Left renal pelvis (tissue), 4 donors: ENCODE measurements at regions not wholly inside any gene's neighbourhood (a gene's known extent, or its start where the extent isn't known, plus 50 kb on each side); places are given as distances from the start of the nearest gene placed in this dataset.

ENCODE experiments used
- DNase-seq, 4 donors: peaks; one replicate each; pipeline ENCODE4 v3.0.0-alpha.2; 2013; ENCODE audit warnings: low read depth in 4 of 4, low spot score in 3 of 4

DNA sequence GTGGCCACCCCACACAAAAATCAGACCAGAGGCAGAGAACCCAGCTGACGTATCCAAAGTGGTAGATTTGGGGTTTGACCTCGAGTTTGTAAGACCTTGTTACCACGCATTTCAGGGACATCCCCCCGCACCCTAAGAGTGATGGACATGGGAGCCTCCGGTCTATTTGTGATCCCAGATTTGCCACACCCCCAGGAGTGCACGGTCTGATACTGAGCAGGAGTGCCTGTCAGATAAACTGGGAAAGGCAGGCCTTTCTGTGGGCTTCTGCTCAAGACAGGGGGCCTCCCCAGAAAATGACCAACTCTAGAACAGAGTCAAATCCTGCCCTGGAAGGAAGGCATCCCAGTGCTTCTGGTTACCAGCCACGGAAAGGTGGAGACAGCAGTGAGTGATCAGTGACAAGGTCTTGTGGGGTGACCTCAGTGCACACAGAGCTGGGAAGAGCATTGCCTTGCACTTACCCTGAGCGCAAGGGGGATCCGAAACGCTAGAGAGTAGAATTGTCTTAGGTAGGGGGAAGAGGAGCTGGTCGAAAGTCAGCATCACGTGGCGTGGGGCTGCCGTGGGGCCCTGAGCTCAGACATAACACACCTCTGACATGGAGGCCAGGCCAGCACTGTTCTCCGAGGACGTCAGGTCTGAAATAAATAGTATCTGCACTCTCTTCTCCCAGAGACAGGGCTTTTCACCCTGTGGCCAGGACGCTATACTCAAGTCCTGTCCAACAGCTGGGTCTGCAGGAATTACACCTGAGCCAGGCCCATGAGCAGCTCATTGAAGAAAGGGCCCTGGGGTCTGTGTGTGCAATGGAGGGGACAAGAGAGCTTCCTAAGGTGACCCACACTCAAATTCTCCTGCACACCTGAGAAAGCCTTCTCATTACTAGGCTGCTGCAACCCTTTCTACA, 242.4 kb upstream of the SALL3 start:
- DNase-seq = no peak

DNA sequence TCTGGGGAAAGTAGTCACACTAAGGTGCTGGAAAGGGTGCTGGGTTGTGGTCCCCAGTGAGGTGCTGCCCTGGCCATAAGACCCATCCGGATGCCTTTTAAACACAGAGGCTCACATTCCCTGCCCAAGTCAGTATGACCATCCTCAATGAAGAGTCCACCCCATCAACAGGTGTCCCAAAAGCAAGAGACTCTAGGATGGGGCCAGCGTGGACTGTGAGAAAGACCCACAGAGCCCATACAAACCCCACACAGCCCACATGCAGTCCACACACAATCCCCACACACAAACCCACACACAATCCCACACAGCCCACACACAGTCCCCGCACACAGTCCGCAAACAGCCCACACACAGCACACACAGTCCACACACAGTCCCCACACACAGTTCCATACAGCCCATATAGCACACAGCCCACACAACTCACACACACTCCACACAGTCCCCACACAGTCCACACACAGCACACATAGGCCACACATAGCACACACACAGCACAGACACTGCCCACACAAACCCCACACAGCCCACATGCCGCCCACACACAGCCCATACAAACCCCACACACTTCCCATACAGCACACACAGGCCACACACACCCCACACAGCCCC, 241.4 kb upstream of the SALL3 start:
- no peak for DNase-seq

DNA sequence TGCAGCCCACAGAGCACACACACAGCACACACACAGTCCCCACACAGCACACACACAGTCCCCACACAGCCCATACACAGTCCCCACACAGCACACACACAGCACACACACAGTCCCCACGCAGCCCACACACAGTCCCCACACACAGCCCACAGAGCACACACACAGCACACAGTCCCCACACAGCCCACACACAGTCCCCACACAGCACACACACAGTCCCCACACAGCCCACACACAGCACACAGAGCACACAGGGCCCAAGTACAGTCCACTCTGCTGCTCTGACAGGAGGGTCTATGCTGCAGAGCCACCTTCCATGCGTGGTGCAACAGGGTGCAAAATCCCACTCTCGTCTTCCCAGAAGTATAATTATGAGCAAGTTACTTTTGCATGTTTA, 240.5 kb upstream of the SALL3 start:
- no peak for DNase-seq

DNA sequence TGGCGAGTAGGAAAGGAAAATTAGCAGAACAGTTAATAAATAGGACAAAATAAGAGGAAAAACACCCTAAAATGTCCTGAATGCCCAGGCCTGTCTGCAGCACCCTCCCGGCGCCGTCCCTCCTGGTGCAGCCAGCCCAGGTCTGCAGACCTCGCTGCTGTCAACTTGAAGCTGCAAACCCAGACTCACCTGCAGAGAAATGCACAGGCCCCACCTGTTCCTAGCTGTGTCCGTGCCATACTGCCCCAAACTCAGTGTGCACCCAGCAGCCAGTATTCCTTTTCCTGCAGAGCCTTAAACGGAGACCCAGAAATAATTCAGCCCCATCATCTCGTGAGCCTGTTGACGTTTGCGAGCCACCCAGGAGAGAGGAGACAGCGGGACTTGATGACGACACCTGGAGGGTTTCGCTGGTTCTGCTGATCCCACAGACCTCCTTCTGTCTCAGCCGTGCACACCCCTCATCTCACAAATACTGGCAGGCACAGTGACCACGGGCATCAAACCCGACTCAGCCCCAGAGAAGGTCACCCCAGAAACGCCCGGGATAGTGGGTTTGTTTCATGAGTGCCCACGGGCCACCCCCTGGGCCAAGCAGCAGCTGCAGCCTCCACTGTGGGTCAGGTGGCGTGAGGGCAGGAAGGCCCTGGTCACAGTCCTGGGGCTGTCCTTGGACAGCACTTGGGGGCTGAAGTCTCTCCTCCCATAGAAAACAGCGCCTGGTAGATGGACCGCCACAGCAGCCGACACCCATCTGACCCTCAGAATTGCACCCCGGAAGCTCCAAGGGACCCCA, 239.5 kb upstream of the SALL3 start:
- no peak for DNase-seq

DNA sequence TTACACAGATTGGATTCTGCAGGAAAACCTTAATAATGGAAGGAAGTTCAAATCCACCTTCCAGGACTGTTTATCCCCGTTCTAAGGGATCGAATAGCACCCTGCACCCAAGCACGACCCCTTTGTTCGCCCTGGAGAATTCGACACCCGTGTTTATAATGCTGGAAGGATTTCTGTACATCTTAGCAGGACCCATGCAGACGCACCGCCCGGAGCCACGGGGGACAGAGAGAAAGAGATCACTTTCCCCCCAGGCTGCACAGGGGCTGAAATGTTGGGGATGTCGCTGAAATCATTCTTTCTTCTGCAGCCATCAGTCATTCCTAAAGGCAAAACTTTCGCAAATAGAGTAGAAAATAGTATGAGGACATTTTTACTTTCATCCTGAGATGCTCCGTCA, 238.7 kb upstream of the SALL3 start:
- DNase-seq = no peak

DNA sequence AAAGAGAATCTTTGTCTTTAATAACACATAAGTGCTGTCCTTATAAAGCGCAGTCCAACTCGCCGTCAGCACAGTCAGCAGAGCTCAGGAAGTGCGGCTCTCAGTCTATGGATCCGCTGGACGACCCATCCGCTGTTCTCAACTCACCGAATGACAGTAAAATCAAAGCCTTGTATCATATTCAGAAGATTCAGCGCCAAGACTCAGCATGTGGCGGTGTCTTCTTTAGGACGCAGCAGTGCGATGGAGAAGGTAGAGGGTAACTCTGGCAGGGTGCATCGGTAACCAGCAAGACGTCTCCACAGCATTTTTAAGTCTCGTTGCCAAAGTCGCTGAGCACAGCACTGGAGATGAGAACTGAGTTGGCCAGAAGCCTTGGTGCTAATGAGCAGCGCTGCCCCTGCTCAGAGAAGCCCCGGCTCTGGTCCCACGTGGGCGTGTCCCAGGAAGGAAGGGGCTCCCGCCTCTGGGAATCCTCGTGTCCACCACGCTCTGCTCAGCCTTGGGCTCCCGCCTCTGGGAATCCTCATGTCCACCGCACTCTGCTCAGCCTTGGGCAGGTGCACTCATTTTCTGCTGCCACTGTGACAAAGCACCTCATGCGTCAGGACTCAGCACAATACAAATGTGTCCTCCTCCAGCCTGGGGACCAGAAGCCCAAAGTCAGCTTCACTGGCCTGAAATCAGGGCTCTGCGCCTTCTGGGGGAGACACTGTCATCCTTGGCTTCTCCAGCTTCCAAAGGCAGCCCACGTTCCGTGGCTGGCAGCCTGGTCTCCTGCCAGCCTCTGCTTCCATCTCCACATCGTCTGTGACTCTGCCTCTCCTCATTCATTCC, 238.0 kb upstream of the SALL3 start:
- DNase-seq = no peak

DNA sequence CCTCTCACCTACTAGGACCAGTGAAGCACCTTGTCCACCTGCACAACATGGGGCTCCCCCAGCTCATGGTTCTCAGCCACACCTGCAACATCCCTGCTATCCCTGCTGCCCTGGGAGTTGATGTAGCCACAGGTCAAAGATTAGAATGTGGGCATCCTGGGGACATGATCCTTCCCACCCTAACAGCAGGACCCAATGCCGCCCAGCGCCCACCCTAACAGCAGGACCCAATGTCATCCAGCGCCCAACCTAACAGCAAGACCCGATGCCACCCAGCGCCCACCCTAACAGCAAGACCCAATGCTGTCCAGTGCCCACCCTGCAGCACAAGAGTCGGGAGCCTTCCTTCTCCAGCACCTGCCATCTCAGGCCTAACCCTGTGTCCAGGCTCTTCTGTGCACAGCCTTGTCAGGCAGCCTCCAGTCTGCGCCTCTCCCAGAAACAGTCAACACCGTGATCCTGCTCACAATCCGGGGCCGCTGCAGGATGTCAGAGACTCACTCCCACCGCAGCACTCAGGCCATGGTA, 237.3 kb upstream of the SALL3 start:
- no peak for DNase-seq

DNA sequence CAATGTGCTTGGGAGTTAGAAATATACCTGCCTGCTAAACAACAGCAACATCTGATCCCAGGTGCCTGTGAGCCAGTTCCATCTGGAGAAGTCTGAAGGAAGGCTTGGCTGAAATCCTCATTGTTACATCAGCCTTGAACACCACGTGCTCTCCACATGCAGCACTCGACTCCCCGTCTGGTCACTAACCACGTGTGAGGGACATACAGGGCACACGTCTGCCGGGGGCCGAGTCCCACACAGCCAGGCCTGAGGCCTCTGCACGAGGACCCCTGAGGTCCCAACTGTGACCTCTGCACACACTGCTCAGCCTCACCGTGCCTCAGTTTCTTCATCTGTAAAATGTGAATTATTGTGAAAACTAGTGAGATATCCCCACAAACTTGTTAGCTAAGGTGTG, 236.5 kb upstream of the SALL3 start:
- DNase-seq = no peak

DNA sequence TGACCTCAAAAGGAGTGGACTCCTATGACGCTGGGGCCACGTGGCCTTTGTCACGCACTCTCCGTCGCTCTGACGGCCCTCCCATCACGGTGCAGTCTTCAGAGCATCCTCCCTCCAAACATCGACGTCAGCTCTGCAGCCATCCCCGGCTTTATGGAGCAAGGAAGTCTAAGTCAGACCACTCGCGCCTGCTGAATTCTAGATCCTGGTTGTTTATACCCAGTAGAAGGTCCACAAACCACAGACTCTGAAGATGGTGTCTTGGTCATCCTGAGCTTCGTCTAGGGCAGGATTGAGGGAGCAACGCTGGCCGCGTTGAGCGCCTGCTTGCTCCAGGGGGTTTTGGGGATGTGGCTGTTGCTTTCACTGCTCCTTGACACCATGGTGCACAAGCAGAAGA, 228.0 kb upstream of the SALL3 start:
- no peak for DNase-seq

DNA sequence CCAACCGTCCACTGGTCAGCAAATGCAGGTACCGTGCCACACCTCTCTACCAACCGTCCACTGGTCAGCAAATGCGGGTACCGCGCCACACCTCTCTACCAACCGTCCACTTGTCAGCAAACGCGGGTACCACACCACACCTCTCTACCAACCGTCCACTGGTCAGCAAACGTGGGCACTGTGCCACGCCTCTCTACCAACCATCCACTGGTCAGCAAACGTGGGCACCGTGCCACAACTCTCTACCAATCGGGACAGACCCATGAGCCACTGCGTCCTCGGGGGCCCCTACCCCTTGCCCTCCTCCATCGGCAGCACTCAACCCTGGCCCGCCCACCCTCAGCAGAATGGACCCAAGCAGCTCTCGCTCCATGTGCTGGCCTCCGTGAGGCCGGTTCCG, 226.4 kb upstream of the SALL3 start:
- DNase-seq = no peak

DNA sequence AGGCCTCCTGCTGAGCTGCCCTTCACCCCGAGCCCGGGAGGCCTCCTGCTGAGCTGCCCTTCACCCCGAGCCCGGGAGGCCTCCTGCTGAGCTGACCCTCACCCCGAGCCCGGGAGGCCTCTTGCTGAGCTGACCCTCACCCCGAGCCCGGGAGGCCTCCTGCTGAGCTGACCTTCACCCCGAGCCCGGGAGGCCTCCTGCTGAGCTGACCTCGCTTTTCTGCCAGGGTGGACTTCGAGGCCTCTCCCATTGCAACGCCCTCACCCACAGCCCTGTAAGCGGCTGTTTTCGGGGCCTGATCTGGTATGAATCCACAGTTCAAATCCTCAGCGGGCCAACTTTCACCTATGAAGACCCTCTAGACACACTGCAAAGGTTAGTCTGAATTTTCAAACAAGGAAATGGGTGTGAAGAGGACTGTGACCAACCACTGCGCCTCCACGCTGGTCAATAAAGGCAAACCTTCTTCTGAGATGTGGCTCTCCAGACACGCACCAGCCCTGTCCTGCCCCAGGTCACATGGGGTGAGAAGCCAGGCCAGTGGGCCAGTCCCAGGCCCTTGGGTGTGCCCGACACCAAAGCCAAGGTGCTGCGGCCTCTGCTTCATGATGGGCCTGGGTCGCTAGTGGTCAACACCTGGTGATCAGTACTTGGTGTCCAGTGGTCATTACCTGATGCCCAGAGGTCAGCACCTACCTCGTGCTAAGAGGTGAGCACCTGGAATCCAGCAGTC, 225.1 kb upstream of the SALL3 start:
- no peak for DNase-seq

DNA sequence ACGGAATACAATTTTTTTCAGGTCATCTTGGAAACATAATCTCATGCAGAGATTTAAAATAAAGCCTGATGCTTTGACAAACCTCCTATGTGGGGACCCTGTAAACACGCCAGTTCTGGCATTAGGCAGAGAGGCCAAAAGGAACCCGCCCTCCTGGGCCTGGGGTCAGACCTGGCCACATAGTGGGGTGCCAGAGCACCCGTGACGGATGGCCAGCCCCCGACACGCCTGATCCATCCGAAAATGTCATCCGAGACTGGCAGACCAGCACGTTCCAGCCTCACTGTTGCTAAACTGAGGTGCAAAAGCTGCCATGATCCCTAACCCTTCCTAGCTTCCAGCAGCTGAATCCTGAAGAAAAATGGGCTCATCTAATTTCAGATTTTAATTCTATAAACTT, 222.6 kb upstream of the SALL3 start:
- no peak for DNase-seq

DNA sequence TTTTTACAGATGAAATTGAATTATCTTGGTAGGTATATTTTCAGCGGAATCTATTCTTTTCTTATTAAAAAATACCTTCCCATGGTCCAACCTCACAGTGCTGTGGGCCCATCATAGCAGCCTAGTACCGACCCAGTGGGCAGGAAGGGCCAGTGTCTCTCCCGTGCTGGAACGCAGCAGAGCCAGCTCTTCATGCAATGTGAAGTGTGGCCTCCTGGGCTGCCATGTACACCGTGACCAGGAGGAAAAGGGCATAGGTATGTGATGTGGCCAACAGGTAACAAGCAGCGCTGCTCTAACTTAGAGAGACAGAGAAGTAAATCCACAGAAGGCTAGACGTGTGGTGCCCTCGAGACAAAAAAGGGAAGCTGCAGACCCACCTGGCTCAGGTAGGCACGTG, 221.1 kb upstream of the SALL3 start:
- no peak for DNase-seq

DNA sequence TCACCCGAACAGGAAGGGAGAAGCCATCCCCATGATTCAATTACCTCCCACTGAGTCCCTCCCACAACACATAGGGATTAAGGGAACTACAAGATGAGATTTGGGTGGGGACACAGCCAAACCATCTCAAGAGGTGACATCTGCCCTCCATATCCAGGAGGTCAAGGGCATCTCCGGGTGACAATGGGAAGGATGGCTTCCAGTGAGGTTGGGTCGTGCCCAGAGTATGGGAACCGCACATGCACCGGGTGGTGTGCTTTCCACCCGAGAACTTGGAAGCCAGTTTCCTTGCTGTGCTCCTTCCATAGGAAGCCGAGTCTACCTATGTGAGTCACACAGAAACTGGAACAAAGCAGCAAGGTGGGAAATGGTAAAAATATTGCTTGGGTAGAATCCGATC, 216.9 kb upstream of the SALL3 start:
- DNase-seq = no peak

DNA sequence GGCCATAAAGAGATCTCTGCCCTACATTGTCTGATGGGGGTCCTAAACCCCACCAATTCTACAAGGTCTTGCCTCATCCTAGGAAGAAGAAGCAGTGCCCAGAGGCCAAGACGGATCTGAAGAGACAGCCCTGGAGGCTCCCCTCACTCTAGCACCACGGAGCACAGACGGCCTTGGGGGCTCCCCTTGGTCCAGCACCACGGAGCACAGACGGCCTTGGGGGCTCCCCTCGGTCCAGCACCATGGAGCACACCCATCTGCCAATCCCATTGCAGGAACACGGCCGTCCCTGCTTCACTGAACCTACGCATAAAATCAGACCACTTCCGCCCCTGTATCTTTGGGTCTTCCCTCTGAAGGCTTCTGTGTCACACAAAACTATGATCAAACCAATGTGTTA, 215.1 kb upstream of the SALL3 start:
- no peak for DNase-seq

DNA sequence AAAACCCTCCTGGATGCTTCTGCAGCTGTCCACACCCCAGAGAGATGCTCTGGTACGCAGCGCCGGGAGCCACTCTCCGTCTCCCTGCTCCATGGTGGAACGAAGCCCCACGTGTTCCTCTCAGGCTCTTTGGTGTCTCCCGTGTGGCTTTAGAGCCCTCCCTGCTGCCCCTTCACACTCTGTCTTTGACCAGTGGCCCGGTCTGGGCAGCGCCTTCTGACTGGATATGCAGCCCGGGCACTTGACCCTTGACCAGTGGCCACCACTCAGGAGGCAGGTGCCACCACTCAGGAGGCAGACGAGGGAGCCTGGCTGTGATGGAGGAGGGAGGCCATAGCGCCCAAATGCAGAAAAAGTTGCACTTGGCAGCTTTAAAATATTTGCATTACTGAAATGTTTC, 214.5 kb upstream of the SALL3 start:
- DNase-seq = no peak

DNA sequence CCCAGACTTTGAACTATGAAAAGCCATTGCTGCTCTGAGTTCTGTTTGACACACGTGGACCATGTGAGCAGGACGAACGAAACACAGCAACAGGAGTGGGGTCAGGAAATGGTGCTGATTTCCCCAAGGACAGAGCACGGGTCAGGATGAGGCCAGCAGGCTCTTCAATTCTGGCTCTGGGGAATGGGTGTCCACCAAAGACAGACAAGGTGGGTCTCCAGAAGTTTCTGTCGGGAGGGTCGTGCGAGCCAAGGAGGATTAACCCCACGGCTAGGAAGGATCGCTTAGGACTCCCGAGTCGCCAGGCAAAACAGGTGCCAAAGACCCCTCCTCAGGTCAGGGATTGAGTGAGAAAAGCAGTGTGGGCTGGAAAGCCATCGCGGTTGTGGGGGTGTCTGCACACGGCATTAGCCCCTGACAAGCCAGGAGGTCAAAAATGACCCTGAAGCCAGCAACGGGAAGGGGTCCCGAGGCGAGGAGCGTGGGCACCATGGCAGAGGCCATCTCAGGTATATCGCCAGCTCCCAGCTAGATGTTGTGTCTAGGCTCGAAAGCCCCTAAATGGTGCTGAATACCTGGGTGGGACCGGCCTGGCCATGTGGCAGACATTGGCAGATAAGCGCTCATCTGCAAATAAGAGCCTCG, 213.9 kb upstream of the SALL3 start:
- no peak for DNase-seq

DNA sequence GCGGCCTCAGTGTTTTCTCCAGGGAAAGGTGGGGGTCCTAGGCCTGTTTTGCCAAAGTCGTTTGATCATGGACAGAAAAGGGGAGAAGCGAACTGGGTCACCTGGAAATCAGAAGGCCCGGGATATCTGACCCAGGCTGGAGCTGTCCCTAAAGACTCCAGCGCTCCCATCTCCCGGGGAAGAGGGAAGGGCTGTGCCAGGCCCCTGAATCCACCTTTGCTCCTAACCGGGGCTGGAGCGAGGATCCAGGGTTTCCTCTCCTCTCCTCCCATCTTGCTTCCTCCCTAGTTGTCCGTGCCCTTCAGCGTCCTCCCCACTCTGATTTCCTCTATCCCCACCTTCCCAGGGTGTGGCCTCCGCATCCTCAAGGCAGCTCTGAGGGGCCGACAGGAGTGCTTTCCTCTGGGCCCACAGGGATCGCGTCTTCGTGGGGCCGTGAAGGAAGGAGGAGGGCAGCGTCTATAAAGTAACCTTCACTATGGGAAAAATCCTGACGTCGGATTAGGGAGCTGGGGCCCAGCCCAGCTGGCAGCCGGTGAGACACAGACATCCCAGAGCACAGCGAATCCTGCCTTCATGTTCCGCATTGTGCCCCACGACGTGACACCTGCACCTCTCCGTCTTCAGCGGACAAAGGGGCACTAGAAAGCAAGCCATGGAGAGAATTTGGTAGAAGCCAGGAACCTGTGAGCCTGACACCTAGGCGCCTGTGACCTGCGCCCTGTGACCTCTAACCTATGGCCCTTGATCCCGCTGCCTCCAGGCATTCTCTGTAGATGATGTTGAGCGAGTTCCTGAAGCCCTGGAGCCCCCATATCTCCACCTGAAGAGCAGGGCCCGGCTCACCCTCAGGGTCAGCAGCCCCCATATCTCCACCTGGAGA, 212.7 kb upstream of the SALL3 start:
- DNase-seq = no peak
